ENCODE measurements at regions not wholly inside any gene's neighbourhood (a gene's known extent, or its start where the extent isn't known, plus 50 kb on each side); places are given as distances from the start of the nearest gene placed in this dataset.

DNA sequence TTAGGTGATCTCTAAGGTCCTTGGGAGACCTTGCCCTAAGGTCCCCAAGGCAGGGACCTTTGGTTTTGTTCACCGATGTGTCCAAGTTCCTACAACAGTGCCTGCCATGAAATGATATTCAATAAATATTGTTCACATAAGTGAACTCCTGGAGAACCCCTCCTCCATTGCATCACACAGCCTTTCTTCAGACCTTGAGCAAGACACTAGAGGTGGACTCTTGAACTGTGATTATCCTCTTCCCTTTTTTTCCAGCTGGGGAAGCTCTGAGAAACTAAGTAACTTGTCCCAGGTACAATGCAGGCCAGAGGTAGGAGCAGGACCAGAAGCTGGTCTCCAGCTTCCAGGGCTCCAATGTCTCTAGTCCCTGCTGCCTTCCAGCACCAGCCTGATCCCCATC lies 76.6 kb upstream of the LMO1 start:
- no peak for ATAC-seq
- H3K27me3 ChIP-seq (ENCODE audit: control insufficient read depth in 2 of 2, insufficient read depth in 2 of 2, low read length in 2 of 2), result peaks cover 4 to 53% of the 10 kb centered on the region in 2 experiments
- H3K4me2 ChIP-seq (ENCODE audit: insufficient read depth, low read length), result no peak overlapping the region
- BruUV-seq (replicated peaks), result no TSS peak
- H3K9me3 ChIP-seq (replicated peaks; ENCODE audit: control insufficient read depth, insufficient read depth, low read depth, low read length), result no peaks in the 10 kb centered on the region
- FAIRE-seq, result no peak
- ChIA-PET CTCF (ENCODE audit: low intra/inter-chr PET ratio) (no interaction called here), POLR2A (interaction anchor here (0.9 kb wide), 1 partner anchor 9 kb away, joined by 5 read pairs; no protein-coding TSS in a partner anchor)
- H3K9me1 ChIP-seq (ENCODE audit: control insufficient read depth, insufficient read depth, low read length), result no peaks in the 10 kb centered on the region
- H3K27ac ChIP-seq (ENCODE audit: extremely low read depth, low read depth, low read length), result no peak overlapping the region
- H3K9ac ChIP-seq (ENCODE audit: insufficient read depth in 1 of 2, low read depth in 2 of 2, low read length in 2 of 2), result no peak overlapping the region
- WGBS (ENCODE audit: insufficient coverage, low coverage, missing lambda C conversion rate), result 7% methylated on average over 1 of the region's 1 CpG
- no peaks in the 10 kb centered on the region for H4K20me1 ChIP-seq (replicated peaks; ENCODE audit: control insufficient read depth, insufficient read depth, low read length)
- peaks cover 0 to 3% of the 10 kb centered on the region in 2 experiments; a peak in 1 of 5 replicates for H3K4me1 ChIP-seq (replicated peaks in 1 of 2; ENCODE audit: control insufficient read depth in 2 of 2, insufficient read depth in 2 of 2, low read length in 2 of 2)
- no peaks in the 10 kb centered on the region for H3K36me3 ChIP-seq (ENCODE audit: control insufficient read depth, insufficient read depth, low read length)
- intact Hi-C loops (cut with micrococcal nuclease) (no loop called here), in situ Hi-C loops (cut with MboI) (no loop called here)
- DNase-seq (ENCODE audit: extremely low read depth in 1 of 4, low spot score in 3 of 4), result no peak
- H2AFZ ChIP-seq (ENCODE audit: low read depth, low read length), result no peak overlapping the region
- no peaks in the 10 kb centered on the region for H3K79me2 ChIP-seq (ENCODE audit: control insufficient read depth, insufficient read depth, low read length)
- H3K4me3 ChIP-seq, result no peak overlapping the region
- TF ChIP-seq NONO (IDR thresholded peaks at IDR 0.05; ENCODE audit: low read depth in 2 of 2, low read length in 1 of 2), result no peak
- no peak for TF ChIP-seq MNT (conservative IDR thresholded peaks at IDR 0.05)
- no peak for TF ChIP-seq NCOA4 (IDR thresholded peaks at IDR 0.05; ENCODE audit: partially characterized antibody)
- TF ChIP-seq, protein P1, sequence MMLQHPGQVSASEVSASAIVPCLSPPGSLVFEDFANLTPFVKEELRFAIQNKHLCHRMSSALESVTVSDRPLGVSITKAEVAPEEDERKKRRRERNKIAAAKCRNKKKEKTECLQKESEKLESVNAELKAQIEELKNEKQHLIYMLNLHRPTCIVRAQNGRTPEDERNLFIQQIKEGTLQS (IDR thresholded peaks at IDR 0.05), result no peak
- TF ChIP-seq, protein P1 (CRISPR knock-in tag; conservative IDR thresholded peaks at IDR 0.05), result no peak
- TF ChIP-seq HIVEP1 (CRISPR knock-in tag; IDR thresholded peaks at IDR 0.05), result no peak
- TF ChIP-seq RAD21 (CRISPR knock-in tag; conservative IDR thresholded peaks at IDR 0.05 in 1 of 2, IDR thresholded peaks at IDR 0.05 in 1 of 2), result no peak
- no peak for TF ChIP-seq SNIP1 (IDR thresholded peaks at IDR 0.05; ENCODE audit: low read depth)
- no peak for TF ChIP-seq ARID3A (IDR thresholded peaks at IDR 0.05; ENCODE audit: borderline replicate concordance, low read depth, low read length)
- TF ChIP-seq PHB (CRISPR knock-in tag; IDR thresholded peaks at IDR 0.05), result no peak
- no peak for TF ChIP-seq ZNF696 (CRISPR knock-in tag; conservative IDR thresholded peaks at IDR 0.05)
- no peak for TF ChIP-seq ETV5 (CRISPR knock-in tag; IDR thresholded peaks at IDR 0.05; ENCODE audit: low read depth)
- TF ChIP-seq LCOR (CRISPR knock-in tag; IDR thresholded peaks at IDR 0.05), result no peak
- TF ChIP-seq CREBBP (IDR thresholded peaks at IDR 0.05; ENCODE audit: low read depth, low read length), result no peak
- no peak for TF ChIP-seq LARP7 (IDR thresholded peaks at IDR 0.05)

Measured in K562 (cell line).